HG03280 (cell line): ENCODE measurements at regions not wholly inside any gene's neighbourhood (a gene's known extent, or its start where the extent isn't known, plus 50 kb on each side); places are given as distances from the start of the nearest gene placed in this dataset.

Experiments used
- ATAC-seq: cut with Tn5 transposase; IDR thresholded peaks from one replicate; pipeline ENCODE4 v1.9.1; 2021; ENCODE audit warnings: mild to moderate bottlenecking, moderate library complexity; ENCODE audit not compliant: unreplicated experiment

DNA sequence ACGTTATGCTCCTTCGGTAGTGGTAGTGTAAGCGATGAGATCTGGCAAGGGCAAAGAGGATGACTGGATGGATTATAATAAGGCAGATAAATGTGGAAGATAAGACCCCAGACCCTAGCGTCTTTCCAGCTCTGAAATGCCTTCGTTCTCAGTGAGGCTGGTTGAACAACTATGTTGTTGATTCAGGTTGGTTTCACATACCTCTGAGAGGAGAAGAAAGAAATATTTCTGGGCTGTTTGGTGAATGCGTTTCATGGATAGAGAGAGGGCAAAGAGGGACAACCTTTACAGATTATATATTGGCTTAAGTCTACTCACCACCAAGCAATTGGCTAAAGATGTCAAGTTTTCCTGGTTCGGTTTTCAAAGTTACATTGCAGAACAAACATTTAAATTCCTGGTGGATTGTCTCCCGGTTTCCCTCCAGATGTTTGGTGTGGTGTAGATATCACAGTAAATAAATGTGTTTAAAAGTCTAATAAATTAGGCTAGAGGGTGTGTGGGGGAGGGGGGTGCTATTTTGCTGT lies 190.1 kb upstream of the GLI2 start:
- no peak for ATAC-seq

DNA sequence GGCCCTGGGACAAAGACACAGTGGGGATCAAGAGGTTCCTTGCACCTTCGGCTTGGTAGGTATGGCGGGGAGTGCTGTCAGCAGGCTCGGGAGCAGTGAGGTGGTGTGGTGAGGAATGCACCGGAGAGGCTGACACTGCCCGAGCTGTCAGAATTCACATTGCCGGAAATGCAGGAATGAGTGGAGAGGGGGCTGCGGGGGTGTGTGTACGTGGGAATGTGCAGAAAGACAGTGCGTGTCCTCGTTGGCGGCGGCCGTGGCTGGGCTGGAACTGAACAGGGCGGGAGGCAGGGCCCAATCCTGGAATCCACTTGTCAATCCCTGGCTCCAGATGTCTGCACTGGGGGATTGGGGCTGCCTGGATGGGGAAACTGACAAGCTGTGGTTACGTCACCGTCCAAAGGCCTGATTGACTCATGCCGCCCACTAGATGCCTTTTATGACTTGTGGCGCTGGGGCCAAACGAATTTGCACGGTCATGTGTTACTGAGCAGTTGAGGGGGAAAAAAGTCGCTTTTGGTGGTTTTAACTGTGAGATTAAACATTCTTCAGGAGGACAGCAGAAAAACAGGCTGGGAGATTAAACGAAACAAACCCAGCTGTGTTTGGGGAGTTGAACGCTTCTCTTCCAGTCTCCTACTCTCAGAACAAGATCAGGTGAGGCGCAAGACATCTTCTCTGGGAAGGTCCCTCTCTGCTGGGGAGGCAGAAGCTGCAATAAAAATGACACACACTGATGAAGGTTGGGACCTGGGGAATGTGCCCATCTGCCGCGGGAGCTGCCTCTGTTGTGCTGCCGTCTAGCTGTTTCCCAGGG lies 189.4 kb upstream of the GLI2 start:
- ATAC-seq: no peak

DNA sequence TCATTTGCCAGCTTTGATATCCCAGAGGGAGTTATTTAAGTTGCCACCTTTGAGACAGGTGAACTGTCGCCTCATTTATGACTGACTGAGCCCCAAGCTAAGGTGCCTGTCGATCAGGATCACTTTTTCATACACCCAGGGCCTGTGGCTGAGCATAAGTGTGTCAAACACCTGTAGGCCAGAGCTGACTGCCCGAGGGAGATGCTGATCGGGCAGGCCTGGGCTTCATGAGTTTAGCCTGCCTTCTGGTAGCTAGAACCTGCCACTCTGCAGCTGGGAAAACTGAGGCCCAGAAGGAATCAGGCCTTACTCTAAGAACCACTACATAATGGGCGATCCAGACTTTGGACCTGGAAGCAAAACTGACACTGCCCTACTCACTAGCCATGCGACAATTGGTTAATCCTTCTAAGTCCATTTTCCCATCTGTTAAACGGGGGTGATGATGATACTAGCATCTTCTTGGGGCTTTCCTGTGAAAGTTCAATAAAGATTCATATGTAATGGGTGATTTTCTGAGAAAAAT lies 188.7 kb upstream of the GLI2 start:
- no peak for ATAC-seq

DNA sequence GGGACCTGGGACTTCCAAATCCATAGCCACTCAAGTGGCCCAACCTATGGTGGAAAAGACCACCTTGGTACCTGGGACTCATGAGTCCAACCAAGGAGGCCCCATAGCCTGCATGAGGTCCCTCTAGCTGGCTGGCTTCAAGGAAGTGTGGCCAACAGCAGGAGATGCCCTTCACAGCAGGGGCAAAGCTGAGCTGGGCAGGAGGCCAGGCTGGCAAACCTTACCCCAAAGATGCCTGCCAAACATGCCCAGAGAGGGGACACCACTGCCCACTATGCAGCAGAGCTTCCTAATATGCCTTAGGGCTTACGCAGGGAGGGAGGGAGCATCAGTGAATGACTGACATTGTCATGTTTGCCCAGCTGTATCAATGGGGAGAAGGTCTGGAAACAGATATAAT lies 188.0 kb upstream of the GLI2 start:
- ATAC-seq: no peak

DNA sequence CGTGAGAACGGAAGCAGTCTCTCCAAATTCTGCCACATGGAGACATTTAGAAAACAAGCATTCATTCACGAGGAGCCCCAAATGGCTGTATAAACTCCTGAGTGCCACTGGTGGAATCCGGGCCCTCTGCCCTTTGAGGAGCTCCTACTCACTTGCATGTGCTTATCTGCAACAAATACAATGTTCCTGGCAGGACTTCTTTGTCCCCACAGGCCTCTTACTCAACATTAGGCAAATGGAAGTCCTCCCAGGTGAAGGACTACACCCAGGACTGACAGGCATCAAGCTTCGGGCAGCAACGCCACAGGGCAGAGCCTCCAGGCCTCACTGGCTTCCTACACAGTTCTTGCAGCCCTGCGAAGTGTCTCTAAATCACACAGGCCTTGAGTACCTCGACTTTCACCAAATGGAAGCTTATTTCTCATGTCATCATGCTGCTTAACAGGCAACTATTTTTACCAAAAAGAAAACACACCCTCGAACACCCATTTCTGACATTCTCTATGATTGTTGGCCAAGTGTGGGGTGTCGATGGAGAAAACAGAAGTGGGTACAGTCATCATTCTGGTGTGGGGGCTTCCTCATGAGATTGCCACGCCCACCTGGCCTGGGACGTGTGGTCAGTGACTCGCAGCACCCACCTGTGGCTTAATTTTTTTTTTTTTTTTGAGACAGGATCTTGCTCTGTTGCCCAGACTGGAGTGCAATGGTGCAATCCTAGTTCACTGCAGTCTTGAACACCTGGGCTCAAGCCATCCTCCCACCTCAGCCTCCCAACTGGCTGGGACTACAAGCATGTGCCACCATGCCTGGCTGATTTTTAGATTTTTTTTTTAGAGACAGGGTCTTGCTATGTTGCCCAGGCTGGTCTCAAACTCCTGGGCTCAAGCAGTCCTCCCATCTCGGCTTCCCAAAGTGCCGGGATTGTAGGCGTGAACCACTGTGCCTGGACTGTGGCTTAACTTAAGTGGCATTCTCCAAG lies 186.8 kb upstream of the GLI2 start:
- no peak for ATAC-seq

DNA sequence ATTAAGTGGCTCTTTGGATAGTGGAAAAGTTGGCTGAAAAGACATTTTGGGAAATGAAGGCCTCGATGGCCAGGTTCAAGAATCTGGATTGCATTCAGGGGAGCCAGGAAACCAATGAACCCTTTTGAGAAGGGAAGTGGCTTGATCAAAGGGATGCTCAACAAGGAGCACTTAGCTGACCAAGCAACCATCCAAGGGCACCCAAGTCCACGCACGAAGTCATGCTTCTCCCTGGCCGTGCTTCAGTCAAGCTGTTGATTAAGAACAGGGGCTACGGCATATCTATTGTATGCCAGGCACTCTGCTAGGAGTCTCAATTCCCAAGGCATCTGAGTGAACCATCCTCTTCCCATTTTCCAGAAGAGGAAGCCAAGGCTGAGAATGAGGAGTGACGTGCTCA lies 185.8 kb upstream of the GLI2 start:
- no peak for ATAC-seq

DNA sequence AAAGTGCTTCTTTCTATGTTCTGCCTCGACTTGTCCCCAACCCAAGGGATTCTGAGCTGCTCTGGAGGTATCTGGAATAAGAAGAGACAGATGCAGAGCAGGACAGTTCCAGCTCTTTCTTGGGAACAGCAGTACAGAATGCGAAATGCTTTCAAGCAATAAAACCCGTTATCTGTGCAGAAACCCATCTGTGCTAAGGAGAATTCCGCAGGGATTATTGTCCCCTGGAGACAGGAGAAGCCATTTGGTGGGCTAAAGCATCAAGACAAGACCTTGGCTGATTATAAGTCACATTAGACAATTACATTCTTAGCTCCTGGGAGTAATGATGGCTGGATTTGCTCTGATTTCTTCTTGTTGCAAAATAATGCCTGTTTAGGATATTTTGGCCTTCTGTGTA lies 185.4 kb upstream of the GLI2 start:
- ATAC-seq: no peak

DNA sequence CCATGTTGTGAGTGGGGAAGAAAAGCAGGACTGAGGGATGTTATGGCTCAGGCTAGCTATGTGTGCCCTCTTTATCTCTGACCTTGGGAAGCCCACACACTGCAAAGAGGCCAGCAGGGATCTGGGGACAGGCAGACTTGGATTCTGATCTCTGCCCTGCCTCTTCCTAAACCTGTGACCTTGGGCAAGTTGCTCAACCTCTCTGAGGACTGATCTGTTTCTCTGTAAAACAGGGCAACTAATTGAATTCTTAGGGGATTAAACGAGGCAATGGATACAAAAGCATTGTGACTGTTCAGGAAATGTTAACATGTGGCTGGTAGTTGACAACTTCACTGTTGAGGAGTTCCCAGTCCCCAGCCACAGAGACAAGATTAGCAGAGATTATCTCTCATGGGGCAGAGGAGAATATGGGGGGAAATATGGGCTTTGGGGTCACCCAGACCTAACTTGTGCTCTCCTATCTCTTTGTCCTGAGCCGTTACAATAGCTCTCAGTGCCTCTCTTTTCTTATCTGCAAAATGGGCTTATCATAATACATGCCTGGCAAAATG lies 184.7 kb upstream of the GLI2 start:
- ATAC-seq: no peak

DNA sequence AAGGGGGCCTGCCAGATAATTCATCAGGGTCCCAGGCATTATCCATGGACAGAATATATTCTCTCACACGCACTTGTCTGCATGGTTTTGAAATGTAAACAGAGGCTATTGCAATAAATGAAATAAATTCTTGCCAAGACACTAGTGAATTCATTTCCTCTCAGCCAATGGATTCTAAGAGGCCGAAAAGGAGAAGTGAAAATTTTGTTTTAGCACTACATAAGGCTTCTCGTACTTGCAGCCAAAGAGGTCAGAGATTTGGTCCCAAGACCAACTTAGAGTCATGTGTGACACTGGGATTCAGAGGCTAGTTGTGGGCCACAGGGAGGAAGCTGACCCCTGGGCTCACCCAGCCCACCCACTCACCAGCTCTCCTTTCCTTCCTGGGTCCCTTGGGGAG lies 184.1 kb upstream of the GLI2 start:
- ATAC-seq: peak; percentile 47

DNA sequence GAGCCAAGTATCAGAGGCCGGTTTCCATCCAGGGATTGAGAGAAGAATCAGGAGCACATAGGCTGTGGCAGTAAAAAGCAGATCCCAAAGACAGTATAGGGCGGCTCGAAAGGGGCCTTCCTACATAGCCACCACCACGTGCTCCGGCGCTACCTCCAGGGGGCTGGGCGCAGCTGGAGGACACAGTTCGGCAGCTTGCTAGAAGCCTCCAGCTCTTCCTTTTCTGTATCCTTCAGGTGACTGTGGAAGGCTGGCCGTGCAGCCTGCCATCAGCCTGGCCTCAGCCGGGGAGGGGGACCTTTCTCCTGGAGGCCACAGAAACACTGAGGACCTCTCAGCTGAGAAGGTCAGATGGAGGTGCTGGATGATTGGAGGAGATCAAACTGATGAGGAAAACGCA lies 183.6 kb upstream of the GLI2 start:
- ATAC-seq: no peak

DNA sequence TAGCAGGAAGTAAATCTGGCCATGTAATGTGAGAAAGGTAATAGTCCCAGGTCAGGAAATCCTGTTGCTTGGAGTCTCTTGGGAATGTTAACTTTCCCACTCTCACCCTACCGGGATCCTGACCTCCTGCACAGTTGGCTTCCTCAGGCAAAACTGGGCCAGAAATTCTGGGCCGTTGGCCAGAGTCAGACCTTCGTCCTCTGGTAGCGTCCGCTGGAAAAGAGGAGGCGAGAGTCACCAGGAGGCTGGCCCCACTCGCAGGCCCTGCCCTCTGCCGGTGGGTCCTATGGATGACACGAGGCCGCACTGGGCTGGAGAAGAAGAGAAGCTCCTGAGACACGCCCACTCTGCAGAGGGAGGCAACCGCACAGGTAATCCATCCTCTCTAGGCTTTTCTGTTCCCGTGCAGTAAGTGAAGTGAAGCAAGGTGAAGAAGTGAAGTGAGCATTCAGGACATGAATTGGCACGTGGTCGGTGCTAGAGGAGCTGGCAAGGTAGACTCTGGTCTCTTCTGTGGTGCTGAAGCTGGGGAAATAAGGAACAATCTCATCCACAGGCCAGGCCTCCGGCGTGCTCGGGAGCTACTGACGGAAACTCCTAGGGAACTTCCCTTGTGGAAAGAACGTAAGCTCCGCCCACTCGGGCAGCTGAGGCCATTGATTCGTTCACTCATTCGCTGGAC lies 182.7 kb upstream of the GLI2 start:
- ATAC-seq: peak; percentile 60

DNA sequence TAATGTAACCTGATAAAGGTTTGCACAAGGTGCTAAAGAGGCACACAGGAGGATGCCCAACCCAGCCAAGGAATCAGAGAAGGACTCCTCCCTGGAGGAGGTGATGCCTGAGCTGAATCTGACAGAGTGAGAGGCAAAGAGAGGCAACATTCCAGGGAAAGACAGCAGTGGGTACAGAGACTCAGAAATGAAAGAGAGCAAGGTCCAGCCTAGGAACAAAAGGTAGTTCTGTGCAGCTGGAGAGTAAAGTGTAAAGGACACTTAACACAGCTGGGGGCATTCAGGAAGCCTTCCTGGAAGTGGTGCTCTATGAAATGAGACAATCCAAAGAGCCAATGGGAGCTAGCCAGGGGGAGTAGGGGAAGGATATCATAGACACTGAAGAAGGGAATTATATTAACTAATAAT lies 181.0 kb upstream of the GLI2 start:
- no peak for ATAC-seq

DNA sequence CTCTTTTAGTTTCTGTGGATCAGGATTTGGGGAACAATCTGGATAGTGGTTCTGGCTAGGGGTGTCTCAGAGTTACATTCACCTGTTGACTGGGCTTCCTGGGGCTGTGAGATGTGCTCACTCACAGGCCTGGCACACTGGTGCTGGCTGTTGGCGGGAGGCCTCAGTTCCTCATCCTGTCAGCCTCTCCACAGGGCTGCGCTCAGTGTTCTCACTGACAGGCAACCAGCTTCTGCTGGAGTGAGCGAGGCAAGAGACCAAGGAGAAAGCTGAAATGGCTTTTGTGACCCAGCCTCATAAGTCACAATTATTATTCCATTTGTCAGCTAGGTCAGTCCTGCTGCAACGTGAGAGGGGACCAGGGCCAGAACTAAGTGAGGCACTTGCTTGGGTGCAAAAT lies 180.6 kb upstream of the GLI2 start:
- no peak for ATAC-seq

DNA sequence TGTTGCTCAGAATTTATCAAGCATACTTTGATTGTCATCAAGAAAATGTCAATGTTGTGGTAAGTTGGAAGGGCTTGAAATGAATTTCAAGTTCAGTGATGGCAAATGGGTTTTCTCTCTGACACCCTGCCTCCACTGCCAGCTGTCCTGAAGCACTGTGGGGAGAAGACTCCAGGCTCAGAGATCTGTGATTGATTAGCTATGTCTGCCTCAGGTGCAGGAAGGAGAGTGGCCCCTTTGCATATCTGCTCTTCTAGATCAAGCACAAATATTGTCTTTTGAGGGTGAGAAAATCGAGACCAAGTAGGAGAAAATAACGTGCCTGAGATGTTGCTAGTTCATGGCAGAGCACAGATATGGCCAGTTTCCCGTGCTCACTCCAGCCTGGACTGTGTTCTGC lies 178.8 kb upstream of the GLI2 start:
- ATAC-seq: no peak

DNA sequence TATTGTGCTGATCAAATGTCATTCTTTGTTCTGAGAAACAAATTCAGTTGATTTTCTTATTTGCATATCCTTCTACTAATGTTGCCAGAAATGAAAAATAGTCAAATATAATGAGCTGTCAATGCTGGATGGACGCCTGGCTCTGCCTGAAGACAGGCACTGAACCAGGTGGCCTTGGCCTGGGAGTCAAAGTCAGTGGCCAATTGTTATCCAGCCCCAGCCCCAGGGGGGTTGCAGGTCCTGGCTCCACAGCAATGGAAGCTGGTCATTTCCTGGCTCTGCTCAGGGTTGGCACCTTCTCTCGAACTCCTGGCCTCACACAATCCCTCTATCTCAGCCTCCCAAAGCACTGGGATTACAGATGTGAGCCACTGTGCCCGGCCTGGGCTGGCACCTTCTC lies 176.8 kb upstream of the GLI2 start:
- ATAC-seq: no peak

DNA sequence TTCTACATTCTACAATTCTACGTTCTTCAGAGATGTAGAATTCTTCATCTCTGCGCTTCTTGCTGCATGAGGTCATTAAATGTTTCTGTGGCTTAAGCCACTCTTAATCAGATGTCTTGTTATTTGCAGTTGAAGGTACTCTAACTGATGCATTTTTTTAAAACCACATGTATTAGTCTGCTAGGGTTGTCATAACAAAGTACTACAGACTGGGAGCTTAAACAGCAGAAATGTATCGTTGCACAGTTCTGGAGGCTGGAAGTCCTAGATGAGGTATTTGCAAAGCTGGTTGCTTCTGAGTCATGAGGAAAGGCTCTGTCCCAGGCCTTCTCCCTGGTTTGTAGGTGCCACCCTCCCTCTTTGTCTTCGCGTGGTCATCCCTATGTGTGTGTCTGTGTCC lies 176.3 kb upstream of the GLI2 start:
- no peak for ATAC-seq

DNA sequence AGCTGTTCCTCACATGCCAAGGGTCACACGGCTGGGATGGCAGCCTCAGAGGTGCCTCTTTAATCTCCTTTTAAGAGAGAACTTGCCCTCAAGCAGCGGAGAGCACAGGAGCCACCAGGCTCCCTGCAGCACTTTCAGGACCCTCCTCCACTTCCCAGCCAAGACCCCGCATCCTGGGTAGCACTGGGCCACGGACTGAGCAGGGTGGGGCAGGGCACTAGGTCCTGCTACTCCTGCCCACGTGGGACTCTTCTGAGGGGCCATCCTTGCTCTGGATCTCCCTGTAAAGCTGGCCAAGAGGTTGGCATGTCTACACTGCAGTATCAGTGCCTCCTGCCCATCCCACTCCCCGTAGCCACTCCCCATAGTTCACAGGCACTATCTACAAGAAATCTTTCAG lies 175.3 kb upstream of the GLI2 start:
- no peak for ATAC-seq

DNA sequence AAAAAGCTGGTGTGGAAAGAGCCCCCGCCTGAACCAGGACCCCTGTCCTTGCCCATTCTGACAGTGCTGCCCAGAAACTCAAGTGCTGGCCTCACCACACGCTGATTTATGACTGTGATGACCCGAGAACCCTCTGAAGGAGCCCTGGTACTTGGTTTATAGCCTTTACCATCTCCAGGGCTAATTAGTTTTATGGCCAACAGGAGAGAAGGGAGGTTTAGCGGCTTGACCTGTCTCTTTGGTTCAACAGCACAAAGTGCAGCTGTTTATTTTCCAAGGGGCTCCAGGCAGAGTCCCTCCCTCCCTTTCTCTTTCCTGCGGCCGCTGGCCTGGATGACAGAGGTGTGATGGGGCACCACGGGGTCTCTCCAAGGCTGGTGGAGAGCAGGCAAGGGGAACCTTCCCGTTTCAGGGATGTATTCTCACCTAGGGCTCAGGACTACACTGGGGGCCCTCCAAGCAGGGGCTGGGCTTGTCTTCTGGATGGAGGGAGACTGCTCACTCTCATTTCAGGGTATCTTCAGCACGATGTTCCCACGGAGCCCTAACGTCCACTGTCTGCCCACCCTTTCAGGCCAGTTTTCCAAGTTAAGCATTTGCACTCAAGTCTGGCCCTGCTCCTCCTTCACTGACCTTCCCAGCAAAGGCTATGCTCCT lies 174.2 kb upstream of the GLI2 start:
- ATAC-seq: no peak

DNA sequence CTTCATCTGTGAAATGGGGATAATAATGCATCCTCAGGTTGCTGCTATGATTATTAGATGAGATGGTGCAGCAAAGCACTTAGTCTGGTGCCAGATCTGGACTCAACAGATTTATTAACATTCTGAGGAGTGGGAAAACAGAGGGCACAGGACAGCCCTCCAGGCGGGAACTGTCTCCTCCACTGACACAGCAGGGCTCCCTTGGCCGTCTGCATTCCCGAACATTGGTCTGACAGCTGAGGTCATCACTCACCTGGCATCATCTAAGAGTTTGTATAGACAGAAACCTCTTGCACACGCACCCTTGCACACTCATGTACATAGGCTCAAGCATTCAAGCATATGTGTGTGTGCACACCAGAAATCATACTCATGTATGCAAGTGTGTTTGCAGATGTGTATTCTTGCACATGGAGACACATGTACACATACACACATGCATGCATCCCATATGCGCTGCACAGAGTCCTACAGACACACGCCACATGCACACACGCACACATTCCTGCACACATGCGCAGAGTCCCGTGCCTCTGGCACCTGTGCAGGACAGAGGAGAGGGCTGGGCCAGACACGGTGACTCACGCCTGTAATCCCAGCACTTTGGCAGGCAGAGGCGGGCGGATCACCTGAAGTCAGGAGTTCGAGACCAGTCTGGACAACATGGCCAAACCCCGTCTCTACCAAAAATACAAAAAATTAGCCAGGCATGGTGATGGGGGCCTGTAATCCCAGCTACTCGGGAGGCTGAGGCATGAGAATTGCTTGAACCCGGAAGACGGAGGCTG lies 173.3 kb upstream of the GLI2 start:
- ATAC-seq: no peak
